Hepatocyte (in vitro differentiated cells): ENCODE measurements at regions not wholly inside any gene's neighbourhood (a gene's known extent, or its start where the extent isn't known, plus 50 kb on each side); places are given as distances from the start of the nearest gene placed in this dataset.

Experiments used
- DNase-seq: peaks from one replicate; pipeline ENCODE4 v3.0.0-alpha.2; 2016; ENCODE audit warnings: low spot score
- H2AFZ ChIP-seq: fragments of 200-600 bp; sonication (generic); 2 replicates; pipeline ENCODE4 v1.6.0; 2016; ENCODE audit warnings: antibody characterized with exemption, mild to moderate bottlenecking
- H3K27ac ChIP-seq: fragments of 200-600 bp; sonication (generic); 2 replicates; pipeline ENCODE4 v1.5.1; 2016; ENCODE audit warnings: mild to moderate bottlenecking
- H3K27me3 ChIP-seq: fragments of 200-600 bp; sonication (generic); 2 replicates; pipeline ENCODE4 v1.6.1; 2016
- H3K36me3 ChIP-seq: fragments of 200-600 bp; sonication (generic); replicated peaks from 2 replicates; pipeline ENCODE4 v1.5.1; 2016; ENCODE audit warnings: low read depth; ENCODE audit not compliant: insufficient read depth
- H3K4me1 ChIP-seq: fragments of 200-600 bp; sonication (generic); 2 replicates; pipeline ENCODE4 v1.5.1; 2016; ENCODE audit warnings: mild to moderate bottlenecking, moderate library complexity; ENCODE audit not compliant: insufficient read depth
- H3K4me2 ChIP-seq: fragments of 200-600 bp; sonication (generic); 2 replicates; pipeline ENCODE4 v1.6.0; 2016
- H3K4me3 ChIP-seq: fragments of 200-600 bp; sonication (generic); 2 replicates; pipeline ENCODE4 v1.5.1; 2016; ENCODE audit warnings: mild to moderate bottlenecking
- H3K79me2 ChIP-seq: fragments of 200-600 bp; sonication (generic); 2 replicates; pipeline ENCODE4 v1.6.0; 2017; ENCODE audit warnings: mild to moderate bottlenecking
- H3K9me2 ChIP-seq: fragments of 200-600 bp; sonication (generic); replicated peaks from 2 replicates; pipeline ENCODE4 v1.6.0; 2017; ENCODE audit warnings: mild to moderate bottlenecking; ENCODE audit not compliant: insufficient read depth
- H3K9me3 ChIP-seq: fragments of 200-600 bp; sonication (generic); 2 replicates; pipeline ENCODE4 v1.5.1; 2016; ENCODE audit warnings: low read depth, mild to moderate bottlenecking
- H4K20me1 ChIP-seq: fragments of 200-600 bp; sonication (generic); 2 replicates; pipeline ENCODE4 v1.6.0; 2016; ENCODE audit warnings: mild to moderate bottlenecking; ENCODE audit not compliant: insufficient read depth, poor library complexity, severe bottlenecking
- EZH2 ChIP-seq: fragments of 200-600 bp; sonication (generic); IDR thresholded peaks from 2 replicates; pipeline ENCODE4 v1.6.1; 2016; ENCODE audit warnings: antibody characterized with exemption, mild to moderate bottlenecking, borderline replicate concordance
- EZH2phosphoT487 ChIP-seq: fragments of 200-600 bp; sonication (generic); IDR thresholded peaks from one replicate; pipeline ENCODE4 v1.6.1; 2018; ENCODE audit warnings: antibody characterized with exemption, mild to moderate bottlenecking, low read depth, moderate library complexity; ENCODE audit not compliant: unreplicated experiment, severe bottlenecking
- WGBS: methylation state at CpG from one replicate; pipeline ENCODE4 v1.1.6; 2016; ENCODE audit warnings: low lambda C conversion rate; ENCODE audit errors: missing lambda C conversion rate; 5-methylcytosine and 5-hydroxymethylcytosine counted together
- TF ChIP-seq, protein P1 (sequence below): fragments of 200-600 bp; sonication (generic); IDR thresholded peaks from 2 replicates; pipeline ENCODE4 v1.5.1; 2016; ENCODE audit warnings: antibody characterized with exemption, mild to moderate bottlenecking; ENCODE audit not compliant: poor library complexity

DNA sequence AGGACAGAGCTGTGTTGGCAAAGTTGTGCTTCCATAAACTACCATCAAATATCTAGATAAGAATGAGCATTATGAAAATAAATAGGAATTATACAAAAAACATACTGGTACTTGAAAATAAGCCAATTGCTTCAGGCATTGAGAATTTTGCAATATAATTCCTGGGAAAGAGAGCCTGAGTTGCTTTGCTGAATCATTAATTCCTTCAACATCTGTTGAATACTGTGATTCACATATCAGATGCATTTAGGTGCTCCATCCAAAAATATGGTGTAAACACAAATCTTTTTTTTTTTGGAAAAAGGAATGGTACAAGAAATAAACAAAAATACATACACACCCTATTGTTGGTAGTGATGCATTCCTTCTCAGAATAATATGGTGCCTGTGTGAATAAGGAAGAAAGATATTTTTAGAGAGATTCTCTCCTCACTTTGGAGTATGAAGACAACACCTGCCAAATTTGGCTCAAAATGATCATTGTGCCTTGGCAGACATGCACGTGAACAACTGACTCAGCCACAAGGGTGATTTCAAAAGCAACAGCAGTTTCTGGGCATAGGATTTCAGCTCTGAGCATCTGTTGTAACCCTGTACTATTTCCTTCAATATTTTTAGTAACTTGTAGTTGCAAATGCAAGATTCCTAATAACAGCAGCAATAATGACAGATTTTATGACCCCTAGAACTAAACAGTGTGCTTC, 96.7 kb downstream of the CAVIN4 start:
- H3K27ac ChIP-seq = no peak overlapping the region
- H3K27me3 ChIP-seq = no peaks in the 10 kb centered on the region
- H3K9me3 ChIP-seq = no peaks in the 10 kb centered on the region
- no peaks in the 10 kb centered on the region for H4K20me1 ChIP-seq
- no peak for DNase-seq
- H3K4me3 ChIP-seq = no peak overlapping the region
- no peak overlapping the region for H2AFZ ChIP-seq
- TF ChIP-seq EZH2phosphoT487 (no peak), EZH2 (no peak)
- TF ChIP-seq, protein P1, sequence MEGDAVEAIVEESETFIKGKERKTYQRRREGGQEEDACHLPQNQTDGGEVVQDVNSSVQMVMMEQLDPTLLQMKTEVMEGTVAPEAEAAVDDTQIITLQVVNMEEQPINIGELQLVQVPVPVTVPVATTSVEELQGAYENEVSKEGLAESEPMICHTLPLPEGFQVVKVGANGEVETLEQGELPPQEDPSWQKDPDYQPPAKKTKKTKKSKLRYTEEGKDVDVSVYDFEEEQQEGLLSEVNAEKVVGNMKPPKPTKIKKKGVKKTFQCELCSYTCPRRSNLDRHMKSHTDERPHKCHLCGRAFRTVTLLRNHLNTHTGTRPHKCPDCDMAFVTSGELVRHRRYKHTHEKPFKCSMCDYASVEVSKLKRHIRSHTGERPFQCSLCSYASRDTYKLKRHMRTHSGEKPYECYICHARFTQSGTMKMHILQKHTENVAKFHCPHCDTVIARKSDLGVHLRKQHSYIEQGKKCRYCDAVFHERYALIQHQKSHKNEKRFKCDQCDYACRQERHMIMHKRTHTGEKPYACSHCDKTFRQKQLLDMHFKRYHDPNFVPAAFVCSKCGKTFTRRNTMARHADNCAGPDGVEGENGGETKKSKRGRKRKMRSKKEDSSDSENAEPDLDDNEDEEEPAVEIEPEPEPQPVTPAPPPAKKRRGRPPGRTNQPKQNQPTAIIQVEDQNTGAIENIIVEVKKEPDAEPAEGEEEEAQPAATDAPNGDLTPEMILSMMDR = no peak
- H3K4me2 ChIP-seq = no peak overlapping the region
- 79% methylated on average over 1 of the region's 1 CpG for WGBS
- no peaks in the 10 kb centered on the region for H3K79me2 ChIP-seq
- no peaks in the 10 kb centered on the region for H3K9me2 ChIP-seq
- H3K36me3 ChIP-seq = no peaks in the 10 kb centered on the region
- no peaks in the 10 kb centered on the region for H3K4me1 ChIP-seq

DNA sequence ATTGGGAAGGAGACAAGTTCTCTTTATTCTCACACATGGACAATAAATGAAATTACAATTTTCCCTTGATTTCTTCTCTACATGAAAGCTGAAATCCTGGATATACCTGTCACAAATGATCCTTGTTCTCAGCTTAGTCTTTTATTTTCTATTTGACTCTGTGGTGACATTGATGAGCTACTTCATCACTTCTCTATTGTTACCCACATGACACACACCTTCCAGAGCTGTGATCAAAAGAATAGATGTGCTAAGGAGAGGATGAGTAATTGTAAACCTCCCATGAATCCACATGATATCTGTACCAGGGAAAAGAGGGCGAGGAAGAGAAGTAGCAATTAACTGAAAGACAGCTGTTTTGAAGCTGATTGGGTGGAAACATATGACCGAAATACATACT, 102.0 kb downstream of the CAVIN4 start:
- TF ChIP-seq EZH2 (no peak), EZH2phosphoT487 (no peak)
- DNase-seq = no peak
- WGBS = 91% methylated on average over 2 of the region's 2 CpGs
- Histone ChIP-seq H3K9me3 (no peaks in the 10 kb centered on the region), H3K27ac (no peak overlapping the region), H3K27me3 (no peaks in the 10 kb centered on the region), H3K9me2 (no peaks in the 10 kb centered on the region), H4K20me1 (no peaks in the 10 kb centered on the region), H3K36me3 (no peaks in the 10 kb centered on the region), H3K4me3 (no peak overlapping the region), H3K4me2 (no peak overlapping the region), H2AFZ (no peak overlapping the region), H3K79me2 (no peaks in the 10 kb centered on the region), H3K4me1 (no peaks in the 10 kb centered on the region)

DNA sequence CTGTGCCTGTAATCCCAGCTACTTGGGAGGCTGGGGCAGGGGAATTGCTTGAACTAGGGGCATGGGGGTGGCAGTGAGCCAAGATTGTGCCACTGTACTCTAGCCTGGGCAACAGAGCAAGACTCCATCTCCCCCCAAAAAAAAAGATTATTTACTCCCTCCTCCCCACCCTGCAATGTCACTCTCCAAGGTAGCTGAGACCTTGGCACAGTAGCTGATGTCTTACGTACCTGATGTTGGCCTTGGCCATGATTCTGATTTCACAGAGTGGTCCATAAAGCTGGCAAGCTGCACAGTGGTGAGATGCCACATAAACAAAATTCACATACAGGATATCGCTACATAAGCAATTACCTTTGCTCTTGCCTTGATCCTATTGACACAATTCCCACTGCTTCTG, 108.5 kb downstream of the CAVIN4 start:
- H3K27ac ChIP-seq = no peak overlapping the region
- DNase-seq = no peak
- TF ChIP-seq, protein P1 = no peak
- TF ChIP-seq EZH2 (no peak), EZH2phosphoT487 (no peak)
- H4K20me1 ChIP-seq = no peaks in the 10 kb centered on the region
- H3K9me2 ChIP-seq = no peaks in the 10 kb centered on the region
- H3K27me3 ChIP-seq = no peaks in the 10 kb centered on the region
- H3K4me3 ChIP-seq = no peak overlapping the region
- H3K36me3 ChIP-seq = no peaks in the 10 kb centered on the region
- no peaks in the 10 kb centered on the region for H3K9me3 ChIP-seq
- 96% methylated on average over 2 of the region's 2 CpGs for WGBS
- no peaks in the 10 kb centered on the region for H3K79me2 ChIP-seq
- H2AFZ ChIP-seq = no peak overlapping the region
- no peaks in the 10 kb centered on the region for H3K4me1 ChIP-seq
- H3K4me2 ChIP-seq = no peak overlapping the region

DNA sequence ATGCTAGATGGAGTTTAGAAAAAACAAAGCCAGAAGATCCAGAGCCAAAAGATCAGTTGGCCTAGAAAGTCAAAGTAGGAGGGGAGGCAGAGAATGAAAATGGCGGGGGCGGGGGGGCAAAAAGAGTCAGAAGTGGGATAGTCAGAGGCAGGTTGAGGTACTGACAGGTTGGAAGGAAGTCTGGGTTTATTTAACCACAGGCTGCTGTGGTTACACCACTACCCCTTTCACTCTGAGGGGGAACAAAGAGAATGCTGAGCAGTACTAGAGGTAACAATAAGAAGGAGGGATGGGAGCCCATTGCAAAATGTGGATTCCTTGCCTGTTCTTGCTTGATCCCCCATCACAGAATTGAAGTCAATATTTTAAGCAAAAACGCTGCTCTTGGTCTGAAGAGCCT, 111.8 kb downstream of the CAVIN4 start:
- Histone ChIP-seq H3K27ac (no peak overlapping the region), H3K4me1 (no peaks in the 10 kb centered on the region), H3K79me2 (no peaks in the 10 kb centered on the region), H3K9me3 (no peaks in the 10 kb centered on the region), H3K9me2 (no peaks in the 10 kb centered on the region), H3K27me3 (no peaks in the 10 kb centered on the region), H4K20me1 (no peaks in the 10 kb centered on the region), H3K4me3 (no peak overlapping the region), H3K4me2 (no peak overlapping the region), H3K36me3 (no peaks in the 10 kb centered on the region), H2AFZ (no peak overlapping the region)
- TF ChIP-seq, protein P1 = no peak
- DNase-seq = no peak
- WGBS = 86% methylated on average over 3 of the region's 3 CpGs
